ACHN (cell line): ENCODE measurements at regions not wholly inside any gene's neighbourhood (a gene's known extent, or its start where the extent isn't known, plus 50 kb on each side); places are given as distances from the start of the nearest gene placed in this dataset.
A peak's percentile ranks its signal among the peaks of the same experiment; 100 is the strongest.
"Not testable (repeated sequence)": the region's sequence is repeated elsewhere in the genome, so short reads cannot be mapped to it uniquely, and the experiment has no call there.

Experiments
- DNase-seq: peaks from one replicate; pipeline ENCODE4 v3.0.0-alpha.2; 2015
- in situ Hi-C: cut with HindIII; loops from 2 replicates; pipeline ENCODE4 v1.10.0; 2017; ENCODE audit warnings: low sequenced_read_pairs, low pct_ligation_motif_present, low pct_unique_long_range_greater_than_20kb

- DNase-seq = peak; percentile 4
- in situ Hi-C loops = not testable (repeated sequence)
Observed at GRCh38 chr2:95681589-95682081, 89.8 kb downstream of the TRIM43 start.

GRCh38 chr2:95682889-95683517 lies 91.2 kb downstream of the TRIM43 start:
- in situ Hi-C loops = not testable (repeated sequence)
- DNase-seq = peak; percentile 2

GRCh38 chr2:95685513-95685912 lies 93.7 kb downstream of the TRIM43 start:
- in situ Hi-C loops = no loop called here
- no peak for DNase-seq

GRCh38 chr2:95686056-95686825 lies 94.4 kb downstream of the TRIM43 start:
- DNase-seq, in situ Hi-C loops: not testable (repeated sequence)

- in situ Hi-C loops = not testable (repeated sequence)
- DNase-seq = peak; percentile 8
Observed at GRCh38 chr2:95687852-95688251, 96.1 kb downstream of the TRIM43 start.

- DNase-seq, in situ Hi-C loops: not testable (repeated sequence)
Observed at GRCh38 chr2:95691210-95691609, 99.4 kb downstream of the TRIM43 start.

- DNase-seq, in situ Hi-C loops: not testable (repeated sequence)
Observed at GRCh38 chr2:95693071-95693846, 101.5 kb downstream of the TRIM43 start.

GRCh38 chr2:95695613-95696012 lies 103.8 kb downstream of the TRIM43 start:
- in situ Hi-C loops = no loop called here

GRCh38 chr2:95698146-95698545 lies 106.3 kb downstream of the TRIM43 start:
- DNase-seq = peak; percentile 37
- in situ Hi-C loops = no loop called here

More at GRCh38 chr2:95695613-95696012, 103.8 kb downstream of the TRIM43 start:
- no peak for DNase-seq

- in situ Hi-C loops, DNase-seq: not testable (repeated sequence)
Observed at GRCh38 chr2:95699201-95700184, 107.7 kb downstream of the TRIM43 start.

- in situ Hi-C loops = no loop called here
Observed at GRCh38 chr2:95700519-95700918, 108.7 kb downstream of the TRIM43 start.

GRCh38 chr2:95702471-95702870 lies 110.7 kb downstream of the TRIM43 start:
- in situ Hi-C loops = no loop called here
- DNase-seq = no peak

More at GRCh38 chr2:95700519-95700918, 108.7 kb downstream of the TRIM43 start:
- no peak for DNase-seq

GRCh38 chr2:95707161-95707560 lies 115.4 kb downstream of the TRIM43 start:
- DNase-seq, in situ Hi-C loops: not testable (repeated sequence)

GRCh38 chr2:95707837-95708236 lies 116.0 kb downstream of the TRIM43 start:
- in situ Hi-C loops = no loop called here
- DNase-seq = no peak

GRCh38 chr2:95709831-95710230 lies 118.0 kb downstream of the TRIM43 start:
- in situ Hi-C loops = no loop called here

GRCh38 chr2:95713470-95714177 lies 121.8 kb downstream of the TRIM43 start:
- in situ Hi-C loops, DNase-seq: not testable (repeated sequence)

More at GRCh38 chr2:95709831-95710230, 118.0 kb downstream of the TRIM43 start:
- DNase-seq = no peak

GRCh38 chr2:95714398-95714797 lies 122.6 kb downstream of the TRIM43 start:
- DNase-seq, in situ Hi-C loops: not testable (repeated sequence)
